Karpas-422 (cell line): ENCODE measurements at regions not wholly inside any gene's neighbourhood (a gene's known extent, or its start where the extent isn't known, plus 50 kb on each side); places are given as distances from the start of the nearest gene placed in this dataset.

Experiments used
- DNase-seq: peaks from one replicate; pipeline ENCODE4 v3.0.0-alpha.2; 2015
- H2AFZ ChIP-seq: fragments of 200-600 bp; sonication (generic); 2 replicates; pipeline ENCODE4 v1.6.1; 2014; ENCODE audit warnings: antibody characterized with exemption, low read length, mixed read lengths
- H3K27ac ChIP-seq: fragments of 200-600 bp; sonication (generic); 2 replicates; pipeline ENCODE4 v1.5.1; 2014; ENCODE audit warnings: mild to moderate bottlenecking, low read length, moderate library complexity
- H3K27me3 ChIP-seq: fragments of 200-600 bp; sonication (generic); 2 replicates; pipeline ENCODE4 v1.6.1; 2014; ENCODE audit warnings: low read length, mixed read lengths
- H3K36me3 ChIP-seq: fragments of 200-600 bp; sonication (generic); 2 replicates; pipeline ENCODE4 v1.6.1; 2014; ENCODE audit warnings: low read length, mixed read lengths; ENCODE audit not compliant: insufficient read depth
- H3K4me1 ChIP-seq: fragments of 200-600 bp; sonication (generic); 2 replicates; pipeline ENCODE4 v1.6.1; 2014; ENCODE audit warnings: mild to moderate bottlenecking, low read length, mixed read lengths
- H3K4me2 ChIP-seq: fragments of 200-600 bp; sonication (generic); 2 replicates; pipeline ENCODE4 v1.6.1; 2014; ENCODE audit warnings: low read length, low read depth, mild to moderate bottlenecking; ENCODE audit not compliant: poor library complexity, severe bottlenecking
- H3K4me3 ChIP-seq: fragments of 200-600 bp; sonication (generic); 2 replicates; pipeline ENCODE4 v1.5.1; 2014; ENCODE audit warnings: mild to moderate bottlenecking, antibody characterized with exemption, low read length, mixed read lengths
- H3K79me2 ChIP-seq: fragments of 200-600 bp; sonication (generic); 2 replicates; pipeline ENCODE4 v1.6.1; 2014; ENCODE audit warnings: mild to moderate bottlenecking, low read length, mixed read lengths
- H3K9ac ChIP-seq: fragments of 200-600 bp; sonication (generic); 2 replicates; pipeline ENCODE4 v1.6.0; 2014; ENCODE audit warnings: low read length
- H3K9me2 ChIP-seq: fragments of 200-600 bp; sonication (generic), shearing (Covaris generic); replicated peaks from 2 replicates; pipeline ENCODE4 v1.6.0; 2014; ENCODE audit warnings: mild to moderate bottlenecking, low read length, moderate library complexity; ENCODE audit not compliant: insufficient read depth
- H3K9me3 ChIP-seq: fragments of 300-700, 200-600 bp; sonication (generic); 2 replicates; pipeline ENCODE4 v1.6.1; 2014; ENCODE audit warnings: low read length, mixed read lengths
- H4K20me1 ChIP-seq: fragments of 200-600 bp; sonication (generic); 2 replicates; pipeline ENCODE4 v1.6.1; 2014; ENCODE audit warnings: mild to moderate bottlenecking, antibody characterized with exemption, low read length, low read depth; ENCODE audit not compliant: insufficient read depth

DNA sequence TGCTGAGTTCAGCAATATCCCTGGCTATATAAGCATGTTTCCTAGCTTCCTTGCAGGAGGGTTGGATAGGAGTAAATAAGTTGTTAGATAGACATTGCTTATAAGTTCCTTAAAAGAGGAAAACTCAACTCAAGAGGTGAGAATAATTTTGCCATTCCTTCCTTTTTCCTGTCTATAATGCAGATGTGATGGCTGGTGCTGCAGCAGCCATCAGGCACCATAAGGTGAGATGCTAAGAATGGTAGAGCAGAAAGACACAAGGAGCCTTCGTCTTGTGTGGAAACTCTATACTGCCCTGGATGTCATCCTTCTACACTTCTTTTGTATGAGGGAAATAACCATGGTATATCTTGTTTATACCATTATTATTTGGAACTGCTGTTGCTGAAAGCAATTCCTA is 74.5 kb upstream of the GRK3 start:
- Histone ChIP-seq H3K79me2 (no peaks in the 10 kb centered on the region), H3K4me3 (no peak overlapping the region), H4K20me1 (no peaks in the 10 kb centered on the region), H2AFZ (no peak overlapping the region), H3K4me2 (no peak overlapping the region), H3K9me2 (no peaks in the 10 kb centered on the region), H3K9me3 (no peaks in the 10 kb centered on the region), H3K27ac (no peak overlapping the region), H3K36me3 (no peaks in the 10 kb centered on the region), H3K27me3 (no peaks in the 10 kb centered on the region), H3K4me1 (peaks cover 9% of the 10 kb centered on the region), H3K9ac (no peak overlapping the region)
- DNase-seq: no peak

DNA sequence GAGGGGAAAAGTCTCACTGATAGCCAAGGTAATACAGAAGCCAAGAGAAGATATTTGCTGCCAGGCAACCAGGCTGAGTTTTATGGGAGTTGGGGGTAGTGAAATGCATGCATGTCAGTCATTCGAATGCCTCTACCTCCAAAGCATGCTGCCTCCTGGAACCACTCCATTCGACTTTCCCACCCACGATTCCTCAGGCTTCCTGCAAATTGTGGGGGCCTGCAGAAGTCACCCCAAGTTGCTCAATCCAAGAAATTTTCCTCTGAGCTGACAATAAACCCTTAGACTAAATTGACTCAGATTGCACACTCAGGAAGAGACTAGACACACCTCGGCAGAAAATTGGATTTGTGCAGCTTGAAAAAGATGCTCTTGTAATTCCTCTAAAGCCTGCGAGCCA is 73.6 kb upstream of the GRK3 start:
- Histone ChIP-seq H3K79me2 (no peaks in the 10 kb centered on the region), H3K9me2 (no peaks in the 10 kb centered on the region), H3K9ac (no peak overlapping the region), H3K9me3 (no peaks in the 10 kb centered on the region), H3K4me1 (peaks cover 9% of the 10 kb centered on the region), H3K27ac (no peak overlapping the region), H3K4me3 (no peak overlapping the region), H4K20me1 (no peaks in the 10 kb centered on the region), H3K36me3 (no peaks in the 10 kb centered on the region), H3K27me3 (no peaks in the 10 kb centered on the region), H3K4me2 (no peak overlapping the region), H2AFZ (no peak overlapping the region)
- no peak for DNase-seq

- no peaks in the 10 kb centered on the region for H3K9me3 ChIP-seq
- H3K9ac ChIP-seq: no peak overlapping the region
Measured at GRCh38 chr22:25492162-25492561, 72.3 kb upstream of the GRK3 start.

GRCh38 chr22:25492841-25493734 is 71.4 kb upstream of the GRK3 start:
- H3K36me3 ChIP-seq: no peaks in the 10 kb centered on the region
- H3K4me1 ChIP-seq: peaks cover 9% of the 10 kb centered on the region
- no peak overlapping the region for H3K4me3 ChIP-seq
- DNase-seq: no peak
- H3K9me2 ChIP-seq: no peaks in the 10 kb centered on the region
- H2AFZ ChIP-seq: no peak overlapping the region
- no peak overlapping the region for H3K27ac ChIP-seq
- H4K20me1 ChIP-seq: no peaks in the 10 kb centered on the region
- H3K27me3 ChIP-seq: no peaks in the 10 kb centered on the region
- no peak overlapping the region for H3K4me2 ChIP-seq
- no peaks in the 10 kb centered on the region for H3K9me3 ChIP-seq
- H3K79me2 ChIP-seq: no peaks in the 10 kb centered on the region
- H3K9ac ChIP-seq: no peak overlapping the region

More at GRCh38 chr22:25492162-25492561, 72.3 kb upstream of the GRK3 start:
- Histone ChIP-seq H4K20me1 (no peaks in the 10 kb centered on the region), H3K27ac (no peak overlapping the region), H3K9me2 (no peaks in the 10 kb centered on the region), H3K36me3 (no peaks in the 10 kb centered on the region), H3K4me3 (no peak overlapping the region), H3K4me1 (peaks cover 9% of the 10 kb centered on the region), H3K27me3 (no peaks in the 10 kb centered on the region), H3K4me2 (no peak overlapping the region), H2AFZ (no peak overlapping the region), H3K79me2 (no peaks in the 10 kb centered on the region)
- DNase-seq: no peak

DNA sequence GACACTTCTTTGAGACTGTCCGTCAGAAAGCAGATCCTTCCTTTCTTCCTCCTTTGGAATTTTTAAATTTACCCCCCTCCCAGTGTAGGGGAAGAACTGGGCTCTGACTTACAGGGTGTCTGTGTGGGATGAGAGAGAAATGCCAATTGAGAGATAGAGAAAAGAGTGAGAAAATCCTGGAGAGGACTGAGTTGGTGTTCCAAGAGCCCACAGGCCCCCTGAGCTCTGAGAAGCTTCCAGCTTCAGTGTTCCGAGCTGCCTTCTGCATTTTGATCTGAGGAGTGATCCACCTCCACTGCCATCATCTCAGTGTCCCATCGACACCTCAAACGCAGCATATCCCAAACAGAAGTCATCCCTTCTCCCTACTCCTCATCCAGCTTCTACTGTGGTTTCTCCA is 70.7 kb upstream of the GRK3 start:
- Histone ChIP-seq H3K9me3 (no peaks in the 10 kb centered on the region), H4K20me1 (no peaks in the 10 kb centered on the region), H3K27me3 (no peaks in the 10 kb centered on the region), H3K4me1 (peaks cover 9% of the 10 kb centered on the region), H3K9ac (no peak overlapping the region), H2AFZ (no peak overlapping the region), H3K79me2 (no peaks in the 10 kb centered on the region), H3K9me2 (no peaks in the 10 kb centered on the region), H3K36me3 (no peaks in the 10 kb centered on the region), H3K27ac (no peak overlapping the region), H3K4me3 (no peak overlapping the region), H3K4me2 (no peak overlapping the region)
- DNase-seq: no peak

DNA sequence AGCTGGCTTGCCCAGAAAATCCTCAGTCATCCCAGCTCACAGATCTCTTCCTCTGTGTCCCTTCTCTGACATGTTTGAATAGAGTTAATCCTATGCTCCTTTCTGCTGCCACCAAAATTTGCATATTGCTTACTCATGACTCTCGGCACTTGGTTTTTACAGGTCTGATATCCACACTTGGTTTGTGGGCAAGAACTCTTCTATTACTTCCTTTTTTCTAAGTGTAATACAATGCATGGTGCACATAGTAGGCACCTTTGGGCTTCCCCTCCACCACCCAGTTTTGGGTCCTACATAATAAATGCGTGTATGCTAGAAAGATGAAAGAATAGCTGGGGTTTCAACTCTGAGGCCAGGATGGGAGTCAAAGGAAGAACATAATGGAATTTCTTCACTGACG is 69.7 kb upstream of the GRK3 start:
- no peak overlapping the region for H3K4me3 ChIP-seq
- no peaks in the 10 kb centered on the region for H3K27me3 ChIP-seq
- no peak overlapping the region for H3K4me2 ChIP-seq
- no peak overlapping the region for H2AFZ ChIP-seq
- H3K36me3 ChIP-seq: no peaks in the 10 kb centered on the region
- no peaks in the 10 kb centered on the region for H4K20me1 ChIP-seq
- no peak overlapping the region for H3K27ac ChIP-seq
- H3K9me2 ChIP-seq: no peaks in the 10 kb centered on the region
- no peaks in the 10 kb centered on the region for H3K79me2 ChIP-seq
- no peak for DNase-seq
- H3K9ac ChIP-seq: no peak overlapping the region
- no peaks in the 10 kb centered on the region for H3K9me3 ChIP-seq
- H3K4me1 ChIP-seq: peaks cover 9% of the 10 kb centered on the region

DNA sequence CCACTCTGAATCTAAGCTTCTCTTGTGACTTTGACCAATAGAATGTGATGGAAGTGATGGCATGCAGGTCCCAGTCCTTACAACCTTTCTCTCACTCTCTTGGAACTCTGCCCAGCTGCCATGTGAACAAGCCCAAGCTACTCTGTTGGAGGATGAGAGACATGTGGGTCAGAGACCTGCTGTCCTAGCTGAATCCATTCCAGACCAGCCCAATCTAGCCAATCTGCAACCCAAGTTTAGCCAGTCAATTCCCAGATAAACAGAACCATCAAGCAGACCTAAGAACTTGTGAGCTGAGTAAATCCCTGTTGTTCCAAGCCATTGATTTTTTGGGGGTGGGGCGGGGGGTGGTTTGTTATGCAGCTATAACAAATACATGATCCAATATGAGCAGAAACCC is 69.2 kb upstream of the GRK3 start:
- H3K27me3 ChIP-seq: no peaks in the 10 kb centered on the region
- no peaks in the 10 kb centered on the region for H3K36me3 ChIP-seq
- no peaks in the 10 kb centered on the region for H3K79me2 ChIP-seq
- no peaks in the 10 kb centered on the region for H3K9me2 ChIP-seq
- H3K4me2 ChIP-seq: no peak overlapping the region
- H3K4me1 ChIP-seq: peaks cover 9% of the 10 kb centered on the region
- H3K9me3 ChIP-seq: no peaks in the 10 kb centered on the region
- no peak overlapping the region for H3K4me3 ChIP-seq
- H3K9ac ChIP-seq: no peak overlapping the region
- no peak overlapping the region for H2AFZ ChIP-seq
- H4K20me1 ChIP-seq: no peaks in the 10 kb centered on the region
- DNase-seq: no peak
- H3K27ac ChIP-seq: no peak overlapping the region

- Histone ChIP-seq H3K4me2 (no peak overlapping the region), H3K9ac (no peak overlapping the region), H3K4me1 (peaks cover 9% of the 10 kb centered on the region), H3K9me2 (no peaks in the 10 kb centered on the region), H3K9me3 (no peaks in the 10 kb centered on the region), H4K20me1 (no peaks in the 10 kb centered on the region), H3K4me3 (no peak overlapping the region), H2AFZ (no peak overlapping the region), H3K79me2 (no peaks in the 10 kb centered on the region), H3K36me3 (no peaks in the 10 kb centered on the region), H3K27me3 (no peaks in the 10 kb centered on the region), H3K27ac (no peak overlapping the region)
- no peak for DNase-seq
Measured at GRCh38 chr22:25496396-25497064, 67.9 kb upstream of the GRK3 start.
